ENCODE measurements at regions not wholly inside any gene's neighbourhood (a gene's known extent, or its start where the extent isn't known, plus 50 kb on each side); places are given as distances from the start of the nearest gene placed in this dataset.

DNA sequence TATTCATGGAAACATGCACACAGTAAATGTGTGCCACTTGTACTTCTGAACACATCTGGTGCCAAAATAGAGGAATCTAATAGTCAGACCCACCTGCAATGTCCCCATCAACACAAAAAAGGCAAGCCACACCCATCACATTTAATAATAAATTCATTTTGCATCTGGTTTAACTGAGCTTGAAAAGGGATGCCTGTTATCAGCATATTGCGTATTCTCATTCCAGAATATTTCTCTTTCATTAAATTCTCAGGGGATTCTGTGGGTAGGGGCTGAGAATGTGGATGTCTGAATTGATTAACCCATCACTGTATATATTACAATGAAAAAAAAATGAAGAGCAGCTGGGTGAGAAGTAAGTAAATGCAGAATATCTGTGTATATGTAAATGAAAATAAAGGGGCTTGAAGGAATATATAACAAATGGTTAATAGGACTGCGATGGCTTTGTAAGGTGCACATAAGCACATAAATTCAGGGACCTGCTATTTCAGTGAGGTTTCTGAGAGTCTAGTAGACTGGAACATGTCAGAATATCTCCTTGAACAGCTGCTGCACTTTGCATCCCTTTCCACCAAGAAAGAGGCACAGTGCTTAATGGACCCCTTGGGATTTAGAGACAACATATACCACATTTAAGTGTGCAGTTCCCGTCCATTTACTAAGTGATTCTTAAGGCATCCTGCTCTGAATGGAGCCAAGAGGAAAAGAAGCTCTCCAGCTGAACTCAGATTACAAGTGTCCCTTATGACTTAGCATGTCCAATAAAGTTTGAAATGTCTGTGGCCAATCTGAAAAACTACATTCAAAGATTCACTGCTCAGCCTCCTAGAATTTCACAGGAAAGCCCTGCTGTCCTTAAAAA lies 104.1 kb upstream of the NIPBL start:
- TF ChIP-seq, protein P1, sequence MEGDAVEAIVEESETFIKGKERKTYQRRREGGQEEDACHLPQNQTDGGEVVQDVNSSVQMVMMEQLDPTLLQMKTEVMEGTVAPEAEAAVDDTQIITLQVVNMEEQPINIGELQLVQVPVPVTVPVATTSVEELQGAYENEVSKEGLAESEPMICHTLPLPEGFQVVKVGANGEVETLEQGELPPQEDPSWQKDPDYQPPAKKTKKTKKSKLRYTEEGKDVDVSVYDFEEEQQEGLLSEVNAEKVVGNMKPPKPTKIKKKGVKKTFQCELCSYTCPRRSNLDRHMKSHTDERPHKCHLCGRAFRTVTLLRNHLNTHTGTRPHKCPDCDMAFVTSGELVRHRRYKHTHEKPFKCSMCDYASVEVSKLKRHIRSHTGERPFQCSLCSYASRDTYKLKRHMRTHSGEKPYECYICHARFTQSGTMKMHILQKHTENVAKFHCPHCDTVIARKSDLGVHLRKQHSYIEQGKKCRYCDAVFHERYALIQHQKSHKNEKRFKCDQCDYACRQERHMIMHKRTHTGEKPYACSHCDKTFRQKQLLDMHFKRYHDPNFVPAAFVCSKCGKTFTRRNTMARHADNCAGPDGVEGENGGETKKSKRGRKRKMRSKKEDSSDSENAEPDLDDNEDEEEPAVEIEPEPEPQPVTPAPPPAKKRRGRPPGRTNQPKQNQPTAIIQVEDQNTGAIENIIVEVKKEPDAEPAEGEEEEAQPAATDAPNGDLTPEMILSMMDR (IDR thresholded peaks at IDR 0.05; ENCODE audit: borderline replicate concordance, extremely low read depth, low read length, poor library complexity, severe bottlenecking): no peak
- no peak for TF ChIP-seq EZH2 (IDR thresholded peaks at IDR 0.05; ENCODE audit: borderline replicate concordance, low read depth, low read length, severe bottlenecking)
